ENCODE measurements at regions not wholly inside any gene's neighbourhood (a gene's known extent, or its start where the extent isn't known, plus 50 kb on each side); places are given as distances from the start of the nearest gene placed in this dataset.

DNA sequence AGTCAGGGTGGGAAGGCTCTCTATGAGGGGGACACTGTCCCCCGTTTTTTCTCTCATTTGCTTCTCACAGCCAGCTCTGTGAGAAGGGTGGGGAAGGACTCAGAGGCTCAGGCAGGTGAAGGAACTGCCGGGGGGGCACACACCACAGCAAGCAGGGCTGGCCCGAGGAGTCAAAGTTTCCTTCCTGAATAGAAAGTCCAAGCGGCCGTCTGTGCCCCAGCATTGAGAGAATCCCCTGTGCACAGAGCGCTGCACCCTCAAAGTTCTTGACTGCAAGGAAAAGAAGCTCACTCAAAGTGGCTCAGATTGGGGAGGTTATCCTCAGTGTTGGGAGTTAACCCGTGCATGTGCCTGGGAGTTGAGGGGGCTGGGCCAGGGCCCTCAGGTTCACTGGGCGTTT is 145.2 kb upstream of the AJAP1 start:
- no peak for DNase-seq

DNA sequence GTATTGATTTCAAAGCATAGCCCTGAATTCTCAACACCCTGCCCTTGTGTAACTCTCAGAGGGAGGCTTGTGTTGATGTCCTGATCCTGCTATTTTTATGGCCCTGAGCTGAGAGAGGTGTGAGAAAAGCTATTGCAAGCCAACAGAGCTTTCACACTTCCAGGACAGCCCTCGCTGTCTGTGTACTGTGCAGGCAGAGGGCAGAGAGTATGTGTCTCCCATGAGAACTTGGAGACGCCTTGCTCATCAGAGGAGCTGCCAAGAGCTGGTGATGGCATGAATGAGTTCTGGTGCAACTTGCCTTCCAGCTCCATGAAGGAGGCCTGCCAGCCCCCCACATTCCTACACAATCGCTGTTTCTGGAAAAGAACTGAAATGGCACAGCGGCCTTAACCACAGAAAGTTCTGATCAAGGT is 144.1 kb upstream of the AJAP1 start:
- no peak for DNase-seq

DNA sequence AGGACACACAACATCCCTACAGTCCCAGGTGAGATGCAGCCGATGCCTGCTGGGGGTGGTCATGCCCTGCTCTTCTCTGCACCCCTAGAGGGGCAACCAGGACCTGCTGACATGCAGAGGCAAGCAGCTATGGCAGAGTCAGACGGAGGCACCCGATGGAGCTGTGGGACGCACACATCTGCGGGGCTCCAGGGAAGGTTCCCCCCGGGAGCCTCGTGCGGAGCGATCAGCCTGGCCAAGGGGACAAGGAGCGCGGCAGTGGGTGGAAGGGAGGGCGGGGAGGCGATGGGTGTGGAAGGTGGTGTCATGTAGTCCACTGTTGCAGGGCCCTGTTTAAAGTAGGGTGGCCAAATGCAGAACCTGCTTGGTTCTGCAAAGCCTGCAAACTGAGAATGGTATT is 143.0 kb upstream of the AJAP1 start:
- DNase-seq = no peak

DNA sequence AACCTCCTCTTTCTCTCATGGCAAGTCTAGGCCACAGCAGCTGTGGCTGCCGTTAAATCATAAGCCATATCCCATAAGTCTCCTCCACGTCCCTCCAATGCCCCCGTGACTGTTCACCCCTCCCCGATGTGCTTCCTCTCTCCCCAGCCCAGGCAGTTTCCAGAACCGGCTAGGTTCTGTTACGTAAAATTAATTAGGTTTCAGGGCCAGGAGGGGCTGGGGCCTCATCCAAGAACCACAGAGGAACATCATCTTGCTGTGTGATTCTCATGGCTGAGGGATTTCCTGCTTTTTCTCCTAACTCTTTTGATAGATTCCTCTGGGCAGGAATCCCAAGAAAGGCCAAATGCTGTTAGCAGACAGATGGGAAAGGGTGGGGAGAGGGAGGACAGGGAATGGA is 141.8 kb upstream of the AJAP1 start:
- peak; percentile 40 for DNase-seq

DNA sequence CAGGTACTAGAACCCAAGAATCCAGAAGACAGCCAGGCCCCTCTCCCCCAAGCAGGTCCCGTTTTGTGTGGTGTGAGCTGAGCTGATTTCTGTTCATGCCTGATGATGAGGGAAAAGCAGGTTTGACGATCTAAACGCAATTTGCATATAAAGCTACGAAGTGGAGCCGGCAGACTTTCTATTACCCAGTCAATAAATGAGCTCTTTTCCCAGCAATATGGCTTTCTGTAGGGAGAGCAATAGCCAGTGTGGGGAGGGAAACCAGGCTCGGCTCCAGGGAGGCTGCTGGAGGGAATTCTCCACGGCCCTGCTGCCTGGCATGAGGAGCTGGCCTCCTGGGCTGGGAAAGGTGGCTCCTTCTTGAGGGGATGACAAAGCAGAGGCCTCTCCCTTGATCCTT is 140.7 kb upstream of the AJAP1 start:
- no peak for DNase-seq

DNA sequence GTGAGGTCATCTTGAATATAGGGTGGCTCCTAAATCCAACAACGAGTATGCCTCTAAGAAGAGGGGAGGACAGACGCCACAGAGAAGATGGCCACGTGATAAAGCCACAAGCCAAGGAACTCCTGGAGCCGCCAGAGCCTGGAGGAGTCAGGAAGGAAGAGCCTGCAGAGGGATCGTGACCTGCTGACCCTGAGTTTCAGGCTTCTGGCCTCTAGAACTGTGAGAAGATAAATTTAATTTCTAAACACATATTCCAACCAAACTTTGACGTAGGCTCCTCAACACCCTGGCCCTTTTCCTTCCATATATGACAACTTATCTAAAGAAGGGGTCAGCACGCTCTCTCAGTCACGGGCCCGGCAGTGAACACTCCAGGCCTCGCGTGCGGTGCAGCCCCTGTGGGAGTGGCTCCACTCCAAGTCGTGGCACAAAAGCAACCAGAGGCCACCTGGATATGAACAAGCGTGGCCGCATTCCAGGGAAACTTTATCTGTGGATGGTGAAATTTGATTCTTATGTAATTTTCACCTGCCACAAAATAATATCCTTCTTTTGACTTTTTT is 138.6 kb upstream of the AJAP1 start:
- no peak for DNase-seq

DNA sequence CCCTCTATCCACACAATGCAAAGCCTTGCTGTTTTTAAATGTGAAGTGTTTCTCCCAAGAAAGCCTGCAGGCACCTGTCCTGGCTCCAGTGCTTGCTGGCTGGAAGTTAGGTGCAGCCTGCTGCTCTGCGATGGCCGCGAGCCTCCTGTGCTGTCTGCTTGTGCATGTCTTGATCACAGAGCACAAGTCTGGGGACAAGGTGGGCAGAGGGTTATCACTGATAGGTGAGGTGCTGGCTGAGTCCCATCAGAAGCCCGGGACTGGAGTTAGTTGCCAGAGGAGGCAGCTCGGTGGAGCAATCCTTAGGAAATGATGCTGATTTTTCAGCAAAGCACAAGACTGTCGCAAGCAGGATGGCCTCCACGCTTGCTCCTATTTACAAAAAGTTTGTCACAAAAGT is 137.8 kb upstream of the AJAP1 start:
- no peak for DNase-seq

DNA sequence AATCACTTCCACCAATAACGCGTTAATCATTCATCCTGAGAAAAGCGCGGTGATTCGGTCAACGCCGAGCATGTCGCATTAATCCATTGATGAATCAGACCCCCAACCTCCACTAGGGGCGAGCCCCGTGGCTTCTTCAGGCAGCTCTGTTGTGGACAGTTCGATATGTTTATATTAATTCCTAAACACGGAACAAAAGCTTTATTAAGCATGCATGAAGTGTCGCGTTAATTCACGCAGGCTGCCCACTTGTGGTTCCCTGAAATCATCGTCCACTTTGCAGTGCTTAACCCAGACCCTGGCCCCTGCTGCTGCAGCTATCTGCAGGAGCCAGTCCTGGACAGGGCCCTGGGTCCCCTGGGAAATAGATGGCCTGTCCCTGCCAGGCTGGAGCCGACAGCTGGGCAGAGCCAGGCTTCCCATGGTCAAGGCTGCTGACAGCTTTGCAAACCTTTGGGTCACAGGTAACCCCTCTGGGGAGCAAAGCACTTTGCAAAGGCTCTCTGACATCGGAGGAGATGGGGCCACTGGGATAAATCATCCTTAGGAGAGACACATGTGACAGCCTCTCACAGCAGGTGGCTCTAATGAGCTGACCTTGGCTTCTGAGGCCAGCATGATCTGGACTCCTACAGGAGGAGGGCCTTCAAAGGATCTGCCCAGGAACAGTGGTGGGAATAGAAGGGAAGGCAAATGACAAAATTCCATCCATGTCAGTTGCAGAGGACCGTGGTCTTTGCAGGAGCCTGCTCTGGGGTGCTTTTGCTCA is 137.0 kb upstream of the AJAP1 start:
- DNase-seq = no peak

DNA sequence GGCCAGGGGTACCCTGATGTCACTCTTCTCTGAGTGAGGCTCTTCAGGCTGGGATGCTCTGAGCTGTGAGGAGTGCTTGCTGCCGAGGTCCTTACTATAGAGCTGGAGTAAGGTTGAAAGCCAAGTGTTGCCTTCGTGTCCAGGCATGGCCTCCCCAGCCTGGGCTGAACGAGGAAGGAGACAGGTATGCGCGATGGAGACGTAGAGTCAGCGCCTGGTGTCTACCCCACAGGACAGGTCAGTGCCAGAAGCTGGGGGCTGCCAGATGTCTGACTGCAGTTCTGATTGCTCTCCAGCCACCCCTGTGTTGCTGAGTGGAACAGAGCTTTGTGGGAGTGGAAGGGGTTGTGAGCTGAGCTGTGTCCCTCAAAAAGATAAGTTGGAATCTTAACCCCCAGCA is 135.8 kb upstream of the AJAP1 start:
- DNase-seq = no peak

DNA sequence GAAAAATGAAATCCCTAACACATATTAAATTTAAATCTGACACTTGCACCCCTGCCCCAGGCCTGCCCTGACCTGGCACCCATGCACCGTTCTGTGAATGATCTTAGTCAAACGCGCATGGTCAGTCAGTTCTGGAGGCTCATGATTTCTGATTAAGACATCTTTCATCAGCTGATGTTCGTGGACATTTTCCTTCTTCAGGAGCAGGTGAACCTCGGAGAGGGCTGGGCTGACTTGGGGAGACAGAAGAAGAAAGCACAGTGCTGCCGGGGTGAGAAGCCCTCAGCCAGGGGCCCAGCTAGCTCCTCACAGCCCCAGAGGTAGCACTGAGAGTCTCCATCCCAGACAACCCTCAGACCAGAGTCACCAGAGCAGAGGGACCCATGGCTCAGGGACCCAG is 134.5 kb upstream of the AJAP1 start:
- DNase-seq = no peak

DNA sequence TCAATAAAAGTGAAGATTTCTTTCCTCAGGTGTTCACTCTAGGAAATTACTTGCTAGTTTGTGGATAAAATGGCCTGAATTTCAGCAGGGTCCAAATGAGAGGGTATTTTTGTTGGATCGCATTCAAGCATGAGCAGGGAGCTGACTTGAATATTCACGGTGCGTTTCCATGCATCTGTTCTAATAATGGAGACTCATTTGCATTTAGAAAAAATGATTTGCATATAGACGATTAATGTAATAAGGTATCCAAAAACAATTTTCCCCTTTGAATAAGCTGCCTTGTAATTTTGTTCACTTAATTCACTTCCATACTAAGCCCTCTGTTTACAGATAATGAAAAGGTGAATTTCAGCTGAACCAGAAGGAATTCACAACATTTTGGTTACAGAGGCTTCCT is 130.9 kb upstream of the AJAP1 start:
- DNase-seq = no peak

DNA sequence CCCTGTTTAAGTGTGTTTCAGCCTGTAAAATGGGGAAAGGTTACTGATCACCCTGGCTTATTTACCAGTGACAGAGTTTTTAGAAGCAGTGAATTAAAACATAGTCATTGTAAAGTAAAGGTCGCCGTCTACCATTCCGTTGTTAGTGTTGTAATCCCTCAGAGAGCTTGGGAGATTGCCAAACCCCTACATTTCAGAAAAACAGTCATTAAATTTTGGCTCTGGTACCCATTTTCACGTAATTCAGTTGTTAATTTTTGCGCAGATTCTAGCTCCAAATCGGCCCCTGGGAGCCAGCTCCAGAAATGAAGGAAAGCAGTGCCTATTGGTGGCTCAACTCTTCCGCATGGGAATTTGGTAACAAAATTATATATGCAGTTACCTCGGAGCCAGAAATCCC is 127.7 kb upstream of the AJAP1 start:
- peak; percentile 4 for DNase-seq

DNA sequence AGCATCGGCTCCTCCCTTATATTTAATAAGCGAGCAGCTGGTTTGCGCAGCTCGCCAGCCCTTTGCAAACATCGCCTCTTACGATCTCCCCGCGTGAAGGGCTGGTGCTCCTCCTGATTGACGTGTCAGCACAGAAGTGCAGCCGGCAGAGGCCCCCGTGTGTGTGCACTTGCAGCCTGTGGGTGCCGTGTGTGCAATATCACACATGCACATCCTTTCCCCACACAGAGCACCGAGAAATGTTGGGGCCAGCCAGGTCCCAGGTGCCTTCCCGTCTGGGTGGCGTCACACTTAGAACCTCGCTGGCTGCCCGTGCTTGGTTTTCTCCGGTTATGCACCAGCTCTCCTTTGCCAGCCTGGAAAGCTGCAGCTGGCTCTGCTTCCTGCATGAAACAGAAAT is 126.6 kb upstream of the AJAP1 start:
- DNase-seq = peak; percentile 70

DNA sequence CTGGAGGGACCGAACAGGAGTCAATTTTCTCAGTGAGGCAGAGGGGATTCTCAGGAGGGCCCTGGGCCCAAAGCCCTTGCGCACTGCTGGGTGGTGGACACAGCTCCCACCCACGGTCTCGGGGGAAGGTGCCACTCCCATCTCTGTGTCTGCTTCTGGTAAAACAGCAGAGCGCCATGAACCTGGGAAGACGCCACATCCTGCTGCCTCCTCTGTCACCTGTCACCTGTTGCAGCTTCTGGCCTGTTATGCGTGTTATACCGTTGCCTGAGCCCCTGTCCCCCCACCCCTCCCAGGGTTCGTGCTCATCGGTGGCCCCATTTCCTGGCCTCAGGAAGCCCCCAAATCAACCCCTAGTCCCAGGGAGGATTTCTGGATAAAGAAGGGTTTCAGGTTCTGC is 125.8 kb upstream of the AJAP1 start:
- DNase-seq = no peak

DNA sequence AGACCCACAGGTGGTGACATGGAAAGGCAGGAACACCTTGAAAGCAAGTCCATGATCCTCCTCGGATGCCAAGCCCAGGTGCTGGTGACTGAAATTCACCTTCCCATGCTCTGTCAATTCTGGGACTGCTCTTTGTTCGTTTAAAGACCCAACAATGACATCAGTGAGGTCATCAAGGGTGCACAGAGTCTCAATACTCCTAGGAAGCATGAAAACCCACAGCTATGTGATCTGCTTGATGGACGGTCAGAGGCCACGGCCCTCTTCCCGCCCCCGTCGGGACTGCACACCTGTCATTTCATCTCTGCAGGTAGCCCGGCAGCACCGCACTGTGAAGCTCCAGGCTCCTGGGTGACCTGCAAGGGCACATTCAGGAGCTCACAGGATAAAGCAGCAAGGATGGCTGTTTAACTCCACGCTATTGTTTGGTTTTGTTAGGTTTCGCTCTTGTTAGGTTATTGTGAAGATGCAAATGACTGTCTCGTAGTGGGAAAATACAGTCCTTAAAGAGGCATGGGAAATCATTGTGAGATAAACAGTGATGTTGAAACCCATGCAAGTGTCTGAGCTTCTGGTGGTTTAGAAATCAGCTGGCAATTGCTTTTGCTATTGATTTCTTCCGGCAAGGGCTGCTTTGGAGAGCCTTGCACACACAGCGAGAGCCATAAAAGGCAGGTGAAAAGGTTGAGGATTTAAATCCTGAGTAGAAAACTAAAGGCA is 124.8 kb upstream of the AJAP1 start:
- no peak for DNase-seq

DNA sequence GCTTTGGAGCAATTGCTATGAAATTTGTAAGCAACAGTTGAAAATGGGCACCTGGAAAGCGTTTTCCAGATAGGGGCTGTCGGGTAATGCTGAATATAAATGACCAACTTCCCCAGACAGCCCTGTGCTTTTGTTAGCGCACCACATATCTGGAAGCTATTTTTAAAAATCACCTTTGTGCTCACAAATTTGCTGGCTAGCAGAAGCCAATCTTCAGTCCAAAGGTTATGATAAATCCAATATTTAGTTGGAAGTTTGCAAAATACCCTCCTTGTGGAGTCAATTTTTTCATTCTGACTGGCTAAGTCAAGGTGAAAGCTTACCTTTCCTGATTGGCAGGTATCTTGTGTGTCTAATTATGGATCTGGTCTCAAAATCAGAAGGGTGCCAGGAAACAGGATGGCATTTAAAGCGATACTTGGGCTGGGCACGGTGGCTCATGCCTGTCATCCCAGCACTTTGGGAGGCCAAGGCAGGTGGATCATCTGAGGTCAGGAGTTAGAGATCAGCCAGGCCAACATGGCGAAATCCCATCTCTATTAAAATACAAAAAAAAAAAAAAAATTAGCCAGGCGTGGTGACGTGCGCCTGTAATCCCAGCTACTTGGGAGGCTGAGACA is 124.1 kb upstream of the AJAP1 start:
- DNase-seq = no peak

DNA sequence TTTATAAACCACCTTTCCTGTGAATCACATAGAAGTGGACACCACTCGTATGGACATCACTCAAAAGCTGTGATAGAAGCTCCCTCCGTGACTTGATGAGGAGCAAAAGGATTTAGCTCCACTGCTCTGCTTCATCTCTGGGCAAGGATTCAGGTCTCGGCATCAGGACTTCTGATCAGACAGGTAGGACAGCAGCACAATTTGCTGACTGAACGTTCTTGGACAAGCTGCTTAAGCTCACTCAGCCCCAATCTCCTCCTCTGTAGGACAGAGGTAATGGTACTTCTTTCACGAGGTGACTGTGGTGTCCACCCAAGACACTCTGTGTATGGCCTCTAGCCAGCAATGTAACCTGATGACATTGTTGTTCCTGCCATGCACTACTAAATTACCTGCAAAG is 122.6 kb upstream of the AJAP1 start:
- no peak for DNase-seq

DNA sequence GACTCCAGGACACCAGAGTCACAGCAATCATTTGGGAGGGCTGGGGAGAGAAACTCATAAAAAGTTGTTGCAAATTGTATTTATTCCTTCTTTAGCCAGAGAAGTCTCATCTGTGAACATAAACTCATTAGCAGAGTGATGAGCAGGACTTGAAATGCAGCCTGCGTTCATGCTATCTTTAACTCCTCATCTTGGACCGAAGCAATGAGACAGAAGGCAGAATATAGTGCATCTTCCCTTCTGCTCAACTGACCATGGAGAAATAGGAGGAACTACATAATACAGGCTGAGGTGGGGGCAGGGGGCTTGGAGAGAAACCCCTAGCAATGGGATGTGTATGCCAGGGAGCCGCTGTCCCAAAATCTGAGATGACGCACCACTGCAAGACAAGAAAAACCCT is 121.8 kb upstream of the AJAP1 start:
- DNase-seq = no peak

DNA sequence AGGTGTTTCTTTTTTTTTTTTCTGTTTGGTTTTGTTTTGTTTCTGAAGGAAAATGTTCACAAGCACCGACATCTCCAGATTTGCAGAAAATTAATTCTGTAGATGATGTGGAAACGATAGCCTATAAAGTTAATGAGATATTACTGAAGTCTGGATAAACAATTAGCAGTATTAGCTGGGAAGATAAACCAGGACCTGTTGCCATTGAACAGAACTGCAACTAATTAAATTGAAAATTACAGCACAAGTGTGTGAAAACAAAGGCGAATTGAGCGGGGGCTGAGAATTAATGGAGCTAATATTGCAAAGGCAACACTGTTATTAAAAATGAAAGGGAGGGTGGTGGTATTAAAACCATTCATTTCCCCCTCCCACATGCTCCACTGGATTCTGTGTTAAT is 107.5 kb upstream of the AJAP1 start:
- DNase-seq = no peak

DNA sequence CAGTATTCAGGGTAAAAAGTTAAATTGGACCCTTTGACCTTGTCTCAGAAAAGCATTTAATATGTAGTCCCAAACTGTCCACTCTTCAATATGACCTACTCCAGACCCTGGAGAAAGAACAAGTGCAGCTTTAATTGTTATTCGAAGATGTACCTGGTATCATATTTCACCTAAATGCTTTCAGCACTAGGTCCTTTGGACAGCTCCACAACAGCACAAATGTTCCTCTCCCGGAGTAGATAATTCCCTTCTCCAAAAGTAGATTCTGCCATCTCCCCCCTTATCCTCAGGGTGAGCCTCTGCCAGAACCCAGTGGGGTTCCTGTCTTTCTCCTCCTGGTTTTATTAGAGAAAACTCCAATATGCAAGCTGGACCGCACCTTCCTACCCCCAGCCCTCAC is 104.5 kb upstream of the AJAP1 start:
- no peak for DNase-seq

DNA sequence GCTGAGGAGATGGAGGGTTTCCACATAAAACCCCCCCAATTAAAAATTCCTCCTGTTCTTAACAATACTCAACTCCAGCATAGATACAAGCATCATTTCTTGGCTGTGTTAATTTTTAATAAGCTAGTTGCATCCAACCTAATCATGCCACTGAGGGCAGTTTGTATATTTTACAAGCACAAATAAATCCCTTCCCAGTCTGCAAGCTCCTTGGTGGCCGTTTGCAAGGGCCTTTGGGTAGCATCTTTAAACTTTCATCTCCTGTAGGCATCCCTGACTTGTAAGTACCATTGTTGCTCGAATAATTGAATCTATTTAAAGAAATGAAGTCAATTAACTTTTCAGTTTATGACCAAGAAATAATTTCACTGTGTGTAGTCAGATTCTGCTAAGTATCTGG is 103.5 kb upstream of the AJAP1 start:
- no peak for DNase-seq

DNA sequence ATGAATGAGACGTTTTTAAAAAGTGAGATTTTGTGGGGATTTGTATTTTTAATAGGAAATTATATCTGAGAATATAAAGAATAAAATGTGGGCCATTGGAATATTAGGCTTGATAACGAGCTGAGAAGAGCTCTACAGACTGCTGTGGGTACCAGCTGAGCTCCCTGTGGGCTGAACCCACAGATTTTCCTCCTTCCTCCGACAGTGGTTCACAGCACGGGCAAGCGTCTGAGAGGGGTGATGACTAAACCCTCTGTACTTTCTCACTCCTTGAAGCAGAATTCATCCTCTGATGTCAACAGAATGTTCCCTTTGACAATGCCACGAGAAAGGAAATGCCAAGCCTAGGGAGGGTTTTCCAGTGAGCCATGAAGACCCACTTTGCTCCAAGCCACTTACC is 102.7 kb upstream of the AJAP1 start:
- DNase-seq = no peak

DNA sequence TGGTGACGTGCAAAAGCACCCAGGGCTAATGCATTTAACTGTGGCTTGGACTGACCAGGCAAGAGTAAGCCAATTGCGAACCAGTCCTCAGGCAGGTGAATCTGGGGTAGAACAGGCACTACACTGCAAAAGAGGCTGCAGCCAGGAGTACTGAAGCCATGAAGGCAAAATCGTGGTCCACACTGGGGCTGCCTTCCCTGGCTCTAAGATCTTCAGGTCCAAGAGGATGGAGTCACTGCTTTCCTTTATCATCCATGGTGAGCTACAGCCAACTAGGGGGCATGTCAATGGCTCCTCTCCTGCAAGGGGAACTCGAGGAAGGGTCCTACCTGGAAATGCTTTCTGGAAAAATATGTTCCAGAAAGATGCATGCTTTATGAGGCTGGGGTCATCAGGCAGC is 100.6 kb upstream of the AJAP1 start:
- no peak for DNase-seq

DNA sequence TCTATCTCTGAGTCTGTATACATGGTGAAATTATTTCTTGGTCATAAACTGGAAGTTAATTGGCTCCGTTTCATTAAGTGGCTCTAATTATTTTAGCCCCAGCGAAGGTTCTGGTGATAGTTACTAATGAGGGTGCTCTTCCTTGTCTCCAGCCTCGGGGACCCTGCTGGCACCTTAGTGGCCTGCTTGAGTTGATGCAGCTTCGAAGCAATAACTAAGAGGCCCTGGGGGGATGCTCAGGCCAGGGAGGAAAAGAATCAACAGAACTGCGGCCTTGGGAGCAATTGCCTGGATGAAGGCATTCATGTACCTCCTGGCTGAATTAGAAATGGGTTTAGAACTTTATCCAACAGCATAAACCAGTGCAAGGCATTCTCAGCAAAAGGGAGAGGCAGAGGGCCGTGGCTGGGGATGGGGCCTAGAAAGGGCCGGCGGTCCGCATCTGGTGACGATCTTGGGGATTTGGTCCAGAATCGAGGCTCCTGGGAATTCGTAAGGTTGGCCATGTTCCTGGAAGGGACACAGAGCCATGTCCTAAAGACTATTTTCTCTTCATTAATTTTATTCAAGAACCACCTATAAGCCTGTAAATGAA is 100.0 kb upstream of the AJAP1 start:
- DNase-seq = no peak
